ELF-1 (cell line): ENCODE measurements at regions not wholly inside any gene's neighbourhood (a gene's known extent, or its start where the extent isn't known, plus 50 kb on each side); places are given as distances from the start of the nearest gene placed in this dataset.

ENCODE experiments used
- DNase-seq: peaks from one replicate; pipeline ENCODE4 v3.0.0-alpha.2; 2016; ENCODE audit warnings: low read depth, low spot score

GRCh38 chr17:72545766-72546165 lies 424.9 kb downstream of the SOX9 start:
- DNase-seq = no peak

DNA sequence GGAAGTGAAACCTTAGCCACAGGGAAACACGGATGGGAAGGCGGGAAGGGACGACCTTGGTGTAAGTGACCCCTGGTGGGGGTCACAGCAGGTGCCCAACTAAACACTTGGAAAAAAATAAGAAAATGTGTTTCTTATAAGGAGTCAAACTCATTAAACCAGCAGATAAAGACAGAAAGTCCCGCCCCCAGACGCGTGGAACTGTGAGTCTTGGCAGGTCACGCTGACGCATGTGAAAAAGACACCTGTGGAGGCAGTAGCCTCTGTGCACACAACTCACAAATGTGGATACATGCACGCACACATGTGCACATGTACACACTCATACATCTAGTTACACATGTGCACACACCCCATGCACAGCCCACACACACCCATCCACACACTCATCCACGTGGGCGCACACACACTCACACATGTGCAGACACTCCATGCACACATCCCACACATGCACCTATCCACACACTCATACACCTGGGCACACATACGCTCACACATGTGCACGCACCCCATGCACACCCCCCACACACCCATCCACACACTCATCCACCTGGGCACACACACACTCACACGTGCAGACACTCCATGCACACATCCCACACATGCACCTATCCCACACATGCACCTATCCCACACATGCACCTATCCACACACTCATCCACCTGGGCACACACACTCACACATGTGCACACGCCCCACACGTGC lies 432.4 kb downstream of the SOX9 start:
- DNase-seq = no peak

DNA sequence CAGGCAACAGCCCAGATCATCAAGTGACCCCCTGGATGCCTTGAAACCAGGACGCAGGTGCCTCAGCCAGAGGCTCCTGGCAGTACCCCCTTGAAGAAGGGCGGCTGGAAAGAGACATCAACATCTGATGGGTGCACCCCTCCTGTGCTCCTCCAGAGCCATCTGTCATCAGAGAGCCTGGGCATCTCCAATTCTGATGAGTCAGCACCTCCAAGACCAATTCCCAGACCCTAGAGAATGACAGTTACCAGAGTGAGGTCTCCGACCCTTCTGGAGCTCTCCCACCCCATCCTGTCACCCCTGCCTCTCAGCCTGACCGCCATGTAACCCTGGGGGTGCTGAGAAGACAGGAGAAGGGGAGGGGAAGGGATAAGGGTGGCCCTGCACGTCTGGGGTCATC lies 433.7 kb downstream of the SOX9 start:
- no peak for DNase-seq

DNA sequence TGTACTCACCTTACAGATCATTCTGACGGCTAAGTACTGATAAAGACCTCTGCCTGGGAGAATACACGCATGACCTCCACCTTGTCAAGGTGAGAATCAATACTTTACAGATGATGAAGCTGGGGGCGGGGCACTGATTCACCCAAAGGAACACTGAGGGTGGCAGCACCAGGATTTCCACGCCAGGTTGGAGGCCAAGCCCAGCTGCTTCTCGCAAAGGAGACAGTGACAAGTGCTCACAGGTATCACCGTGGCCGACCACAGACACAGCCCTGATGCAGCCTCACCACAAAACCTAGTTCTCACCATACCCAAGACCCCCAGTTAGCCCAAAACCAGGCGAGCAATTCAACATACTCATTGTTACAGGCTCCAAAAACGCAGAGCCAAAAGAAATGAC lies 434.2 kb downstream of the SOX9 start:
- DNase-seq = no peak

DNA sequence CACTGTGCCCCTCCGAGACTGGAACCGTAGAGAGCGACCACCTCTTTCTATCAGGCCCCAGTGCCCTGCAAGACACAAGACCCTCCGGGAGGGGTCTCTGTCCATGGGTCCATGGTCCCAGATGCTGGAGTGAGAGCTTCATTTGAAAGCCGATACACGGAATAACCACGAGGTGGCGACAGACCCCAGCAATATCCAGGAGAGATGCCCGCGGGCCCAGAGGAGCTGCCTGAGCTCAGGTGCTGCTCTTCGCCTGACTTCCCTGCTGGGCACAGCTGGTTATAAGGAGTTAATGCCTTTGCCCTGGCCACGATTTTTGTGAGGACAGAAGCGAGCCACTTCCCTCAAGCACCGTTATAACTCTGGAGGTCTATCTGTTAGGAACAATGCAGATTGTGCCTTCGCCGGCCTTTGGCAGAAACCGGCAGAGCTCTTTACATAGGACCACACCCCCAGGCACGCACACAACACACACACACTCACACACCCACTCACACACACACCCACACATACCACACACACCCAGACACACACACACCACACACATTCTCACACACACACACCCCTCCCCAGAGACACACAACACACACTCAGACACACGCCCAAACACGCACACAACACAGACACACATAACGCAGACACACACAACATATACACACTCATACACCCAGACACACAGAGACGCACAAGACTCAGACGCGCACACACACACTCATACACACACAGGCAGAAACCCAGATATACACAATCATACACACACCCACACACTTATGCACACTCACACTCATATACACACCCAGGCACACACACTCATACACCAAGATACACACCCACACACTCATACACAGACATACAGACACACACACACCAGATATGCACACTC lies 436.4 kb downstream of the SOX9 start:
- DNase-seq = peak; percentile 93

DNA sequence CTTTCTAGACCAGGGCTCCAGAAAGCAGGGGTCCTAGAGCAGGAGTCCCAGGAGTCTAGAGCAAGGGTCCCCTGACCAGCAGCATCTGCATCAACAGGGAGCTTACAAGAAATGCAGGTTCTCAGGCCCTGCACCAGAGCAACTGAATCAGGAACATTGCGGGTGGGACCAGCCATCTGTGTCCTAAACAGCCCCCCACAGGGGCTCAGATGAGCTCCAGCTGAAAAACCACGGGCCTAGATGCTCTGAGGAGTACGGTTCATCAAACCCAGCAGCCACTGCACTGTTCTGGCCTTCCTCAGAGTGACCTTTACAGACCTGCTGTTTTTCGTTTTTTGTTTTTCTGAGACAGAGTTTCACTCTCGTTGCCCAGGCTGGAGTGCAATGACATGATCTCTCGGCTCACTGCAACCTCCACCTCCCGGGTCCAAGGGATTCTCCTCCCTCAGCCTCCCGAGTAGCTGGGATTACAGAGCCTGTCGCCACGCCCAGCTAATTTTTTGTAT lies 438.2 kb downstream of the SOX9 start:
- no peak for DNase-seq

GRCh38 chr17:72560303-72561247 lies 439.8 kb downstream of the SOX9 start:
- DNase-seq = peak; percentile 81

GRCh38 chr17:72561266-72561665 lies 440.4 kb downstream of the SOX9 start:
- no peak for DNase-seq

- no peak for DNase-seq
Measured at GRCh38 chr17:72561680-72562079, 440.9 kb downstream of the SOX9 start.

DNA sequence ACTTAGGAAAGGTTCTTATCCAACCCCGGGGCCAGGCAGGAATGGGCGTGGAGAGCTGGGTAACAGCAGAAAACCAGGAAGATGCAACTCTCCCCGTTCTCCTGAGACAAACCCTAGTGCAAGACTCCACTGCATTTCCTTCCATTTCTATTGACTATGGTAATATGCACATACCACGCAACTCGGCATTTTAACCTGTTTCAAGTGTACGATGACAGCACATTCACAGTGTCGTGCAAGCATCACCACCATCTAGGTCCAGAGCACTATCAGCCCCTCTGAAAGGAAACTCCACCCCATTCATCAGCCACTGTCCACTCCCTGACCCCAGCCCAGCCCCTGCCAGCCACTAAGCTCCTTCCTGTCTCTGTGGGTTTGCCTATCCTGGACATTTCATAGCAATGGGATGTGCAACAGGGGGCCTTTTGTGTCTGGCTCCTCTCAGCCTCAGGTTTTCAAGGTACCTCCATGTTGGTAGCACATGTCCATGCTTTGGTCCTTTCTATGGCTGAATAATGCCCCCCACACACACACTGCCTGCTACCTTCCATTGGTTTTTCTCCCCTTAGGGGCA lies 441.9 kb downstream of the SOX9 start:
- DNase-seq = no peak

GRCh38 chr17:72563952-72564351 lies 443.1 kb downstream of the SOX9 start:
- no peak for DNase-seq

DNA sequence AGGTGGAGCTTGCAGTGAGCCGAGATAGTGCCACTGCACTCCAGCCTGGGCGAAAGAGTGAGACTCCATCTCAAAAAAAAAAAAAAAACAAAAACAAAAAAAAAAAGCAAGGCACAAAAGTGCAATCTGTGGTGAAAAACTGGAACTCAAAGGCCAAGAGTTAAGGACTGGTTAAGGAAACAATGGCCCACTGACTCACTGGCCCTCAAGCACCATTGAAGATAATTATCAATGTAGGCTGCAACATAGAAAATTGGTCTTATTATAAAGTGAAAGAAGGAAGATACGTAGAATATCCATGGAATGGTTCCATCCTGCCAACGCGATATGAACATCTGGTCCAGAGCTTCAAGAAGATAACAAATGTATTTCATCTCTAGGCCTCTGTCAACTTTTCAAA lies 444.2 kb downstream of the SOX9 start:
- DNase-seq = no peak

DNA sequence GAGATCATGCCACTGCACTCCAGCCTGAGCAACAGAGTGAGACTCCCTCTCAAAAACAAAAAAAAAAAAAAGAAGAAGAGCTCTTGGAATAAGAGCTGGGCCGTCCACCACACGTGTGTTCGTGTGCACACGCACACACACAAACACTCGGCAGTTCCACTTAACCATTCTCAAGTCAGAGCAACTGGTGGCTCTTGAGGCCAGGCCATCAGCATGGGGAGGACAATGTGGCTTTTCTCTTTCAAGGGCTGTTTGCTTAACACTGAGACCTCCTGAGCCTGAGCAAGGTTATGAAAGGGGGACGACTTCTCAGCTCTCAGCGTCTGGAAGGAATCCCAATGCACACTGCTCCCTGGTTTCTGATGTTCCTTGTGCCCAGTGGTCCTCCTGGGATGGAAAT lies 444.9 kb downstream of the SOX9 start:
- DNase-seq = no peak

DNA sequence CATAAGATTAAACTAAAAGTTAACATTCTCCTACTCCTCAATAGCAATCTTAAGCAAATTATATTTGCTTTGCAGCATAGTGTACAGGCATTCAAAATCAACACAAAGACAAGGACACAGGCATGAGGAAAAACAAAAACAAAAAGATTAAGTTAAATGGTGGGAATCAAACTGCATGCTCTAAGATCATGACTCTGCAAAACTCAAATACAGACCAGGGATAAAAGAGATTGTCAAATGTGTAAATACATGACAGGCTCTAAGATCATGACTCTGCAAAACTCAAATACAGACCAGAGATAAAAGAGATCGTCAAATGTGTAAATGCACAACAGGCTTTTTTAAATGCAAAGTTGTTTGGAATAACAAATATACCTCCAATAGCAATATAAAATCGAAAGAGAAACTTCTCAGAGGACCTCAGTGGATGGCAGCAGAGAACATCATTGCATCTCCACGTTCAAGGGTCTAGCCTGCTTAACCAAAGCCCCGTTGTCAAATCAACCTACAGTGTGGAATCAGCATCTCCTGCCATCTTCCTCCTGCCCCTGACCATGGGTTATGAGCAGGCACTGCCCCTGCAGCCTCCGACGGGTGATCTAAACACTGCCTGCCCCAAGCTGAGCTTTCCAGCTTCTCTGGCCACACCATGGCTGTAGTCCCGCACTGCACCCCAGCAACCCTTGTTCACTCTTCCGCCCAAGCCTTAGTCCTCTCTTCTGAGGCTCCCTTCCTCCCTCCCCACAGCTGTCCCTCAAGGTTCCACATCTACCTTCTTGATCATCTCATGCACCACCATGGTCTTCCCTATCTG lies 446.1 kb downstream of the SOX9 start:
- DNase-seq = no peak

- no peak for DNase-seq
Measured at GRCh38 chr17:72567774-72568173, 447.0 kb downstream of the SOX9 start.

- DNase-seq = no peak
Measured at GRCh38 chr17:72569148-72569946, 448.5 kb downstream of the SOX9 start.

GRCh38 chr17:72571813-72572396 lies 451.1 kb downstream of the SOX9 start:
- DNase-seq = no peak

DNA sequence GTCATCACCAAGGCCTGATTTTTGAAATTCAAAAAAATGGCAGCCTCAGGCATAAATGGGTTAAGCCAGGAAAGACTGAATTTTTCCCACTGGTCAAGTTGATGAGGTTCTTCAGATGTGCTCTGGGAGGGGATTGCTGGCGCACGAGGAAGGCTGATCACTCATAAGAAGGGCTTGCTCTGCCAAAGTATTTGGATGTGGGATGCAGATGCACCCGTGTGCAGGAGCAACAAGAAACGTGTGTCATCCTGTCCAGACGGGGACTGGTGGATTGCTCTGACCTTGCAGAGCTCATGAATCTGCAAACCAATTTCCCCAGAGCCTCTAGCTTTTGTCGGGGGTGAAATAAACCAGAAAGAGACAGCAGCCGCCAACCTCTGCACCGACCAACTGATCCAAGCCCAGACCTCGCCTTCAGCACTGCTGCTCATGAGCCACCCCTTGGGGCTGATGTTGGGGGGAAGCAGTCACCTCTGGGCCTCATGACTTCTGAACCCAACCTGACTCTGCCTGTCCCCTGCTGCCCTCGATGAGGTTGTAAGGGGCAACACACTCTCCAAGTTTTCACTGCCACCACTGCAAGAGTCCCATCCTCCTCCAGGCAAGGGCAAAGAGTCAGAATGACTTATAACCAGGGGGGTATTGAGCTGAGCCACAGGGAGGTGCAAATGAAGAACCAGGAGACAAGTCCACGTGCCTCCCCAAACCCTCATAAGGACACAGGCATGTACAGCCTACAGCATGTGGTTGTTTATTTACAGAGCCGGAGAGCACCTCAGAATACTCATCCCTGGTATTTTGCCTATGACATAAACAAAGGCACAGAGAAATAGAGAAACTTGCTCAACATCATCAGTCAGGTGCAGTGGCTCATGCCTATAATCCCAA lies 452.0 kb downstream of the SOX9 start:
- DNase-seq = no peak
